ENCODE measurements at regions not wholly inside any gene's neighbourhood (a gene's known extent, or its start where the extent isn't known, plus 50 kb on each side); places are given as distances from the start of the nearest gene placed in this dataset.

GRCh38 chr3:94564247-94564646 is 501.4 kb downstream of the NSUN3 start:
- TF ChIP-seq EZH2 (IDR thresholded peaks at IDR 0.05; ENCODE audit: insufficient read depth, low read length) (no peak), CTCF (IDR thresholded peaks at IDR 0.05; ENCODE audit: insufficient read depth, low read depth, low read length) (no peak)

All from astrocyte (in vitro differentiated cells and primary cell).